ENCODE measurements at regions not wholly inside any gene's neighbourhood (a gene's known extent, or its start where the extent isn't known, plus 50 kb on each side); places are given as distances from the start of the nearest gene placed in this dataset.

DNA sequence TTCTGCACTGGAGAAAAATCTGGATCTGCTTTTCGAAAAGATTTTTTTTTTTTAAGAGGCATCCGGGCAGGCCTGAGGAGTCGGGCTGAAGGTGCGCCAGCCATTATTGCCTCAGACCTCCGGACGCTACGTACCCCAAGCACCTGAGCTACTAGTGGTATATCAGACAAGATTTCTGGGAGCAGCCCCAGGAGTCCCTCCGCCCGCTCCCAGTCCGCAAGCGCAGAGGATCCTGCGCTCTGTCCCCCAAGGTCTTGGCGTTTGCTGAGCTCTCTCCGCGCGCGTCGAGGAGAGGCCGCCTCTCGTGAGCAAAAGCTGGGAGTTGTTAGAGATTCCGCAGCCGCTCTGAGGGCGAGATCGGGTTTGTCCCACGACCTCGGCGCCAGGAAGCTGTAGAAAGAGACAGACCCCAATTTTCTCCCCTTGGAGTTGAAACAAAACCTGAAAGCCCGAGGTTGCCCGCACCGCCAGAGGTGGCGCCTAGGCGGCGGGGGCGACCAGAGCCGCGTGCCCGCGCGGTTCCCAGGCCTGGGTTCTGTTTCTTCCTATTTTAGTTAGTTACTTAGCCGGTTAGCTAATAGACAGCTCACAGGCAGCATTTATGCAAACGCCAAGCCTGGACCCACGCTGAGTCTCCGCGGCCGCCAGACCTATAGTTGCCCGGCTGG is 72.5 kb upstream of the POLG start:
- no peak for ATAC-seq
- no peak overlapping the region for H3K4me3 ChIP-seq
- TF ChIP-seq, protein P1, sequence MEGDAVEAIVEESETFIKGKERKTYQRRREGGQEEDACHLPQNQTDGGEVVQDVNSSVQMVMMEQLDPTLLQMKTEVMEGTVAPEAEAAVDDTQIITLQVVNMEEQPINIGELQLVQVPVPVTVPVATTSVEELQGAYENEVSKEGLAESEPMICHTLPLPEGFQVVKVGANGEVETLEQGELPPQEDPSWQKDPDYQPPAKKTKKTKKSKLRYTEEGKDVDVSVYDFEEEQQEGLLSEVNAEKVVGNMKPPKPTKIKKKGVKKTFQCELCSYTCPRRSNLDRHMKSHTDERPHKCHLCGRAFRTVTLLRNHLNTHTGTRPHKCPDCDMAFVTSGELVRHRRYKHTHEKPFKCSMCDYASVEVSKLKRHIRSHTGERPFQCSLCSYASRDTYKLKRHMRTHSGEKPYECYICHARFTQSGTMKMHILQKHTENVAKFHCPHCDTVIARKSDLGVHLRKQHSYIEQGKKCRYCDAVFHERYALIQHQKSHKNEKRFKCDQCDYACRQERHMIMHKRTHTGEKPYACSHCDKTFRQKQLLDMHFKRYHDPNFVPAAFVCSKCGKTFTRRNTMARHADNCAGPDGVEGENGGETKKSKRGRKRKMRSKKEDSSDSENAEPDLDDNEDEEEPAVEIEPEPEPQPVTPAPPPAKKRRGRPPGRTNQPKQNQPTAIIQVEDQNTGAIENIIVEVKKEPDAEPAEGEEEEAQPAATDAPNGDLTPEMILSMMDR (IDR thresholded peaks at IDR 0.05): no peak
- no peak for DNase-seq
- no peaks in the 10 kb centered on the region for H3K9me3 ChIP-seq
- peaks cover 97% of the 10 kb centered on the region for H3K27me3 ChIP-seq
- H3K36me3 ChIP-seq: no peaks in the 10 kb centered on the region
- no peak overlapping the region for H3K27ac ChIP-seq
- H3K4me1 ChIP-seq: peaks cover 27% of the 10 kb centered on the region
- intact Hi-C loops (cut with DNase I): no loop called here

GRCh38 chr15:89406218-89406939 is 71.8 kb upstream of the POLG start:
- TF ChIP-seq, protein P1 (IDR thresholded peaks at IDR 0.05): no peak
- no peaks in the 10 kb centered on the region for H3K9me3 ChIP-seq
- H3K27me3 ChIP-seq: peaks cover 97% of the 10 kb centered on the region
- intact Hi-C loops (cut with DNase I): no loop called here
- H3K4me1 ChIP-seq: peaks cover 27% of the 10 kb centered on the region
- no peak overlapping the region for H3K27ac ChIP-seq
- ATAC-seq (no peak), DNase-seq (no peak)
- peak overlapping the region; percentile 26 for H3K4me3 ChIP-seq
- H3K36me3 ChIP-seq: no peaks in the 10 kb centered on the region

DNA sequence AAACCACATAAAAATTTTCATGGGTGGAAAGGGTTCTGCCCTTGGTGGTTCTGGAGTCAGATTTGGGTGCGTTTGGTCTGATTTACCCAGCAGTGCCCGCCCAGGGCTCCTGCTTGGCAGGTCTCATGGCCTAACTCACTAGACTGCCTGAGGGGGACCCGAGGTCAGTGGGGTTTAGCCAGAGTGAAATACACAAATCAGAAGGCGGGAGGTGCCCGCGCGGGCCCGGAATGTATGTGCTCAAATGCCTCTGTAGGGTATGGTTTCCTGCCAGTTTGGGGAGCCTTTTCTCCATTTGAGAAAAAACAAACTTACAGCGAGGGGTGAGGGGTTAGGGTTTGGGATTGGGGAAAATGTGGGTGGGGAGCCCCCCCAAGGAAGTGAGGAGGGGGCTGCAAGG is 70.9 kb upstream of the POLG start:
- TF ChIP-seq, protein P1 (IDR thresholded peaks at IDR 0.05): no peak
- ATAC-seq: no peak
- no peak overlapping the region for H3K4me3 ChIP-seq

DNA sequence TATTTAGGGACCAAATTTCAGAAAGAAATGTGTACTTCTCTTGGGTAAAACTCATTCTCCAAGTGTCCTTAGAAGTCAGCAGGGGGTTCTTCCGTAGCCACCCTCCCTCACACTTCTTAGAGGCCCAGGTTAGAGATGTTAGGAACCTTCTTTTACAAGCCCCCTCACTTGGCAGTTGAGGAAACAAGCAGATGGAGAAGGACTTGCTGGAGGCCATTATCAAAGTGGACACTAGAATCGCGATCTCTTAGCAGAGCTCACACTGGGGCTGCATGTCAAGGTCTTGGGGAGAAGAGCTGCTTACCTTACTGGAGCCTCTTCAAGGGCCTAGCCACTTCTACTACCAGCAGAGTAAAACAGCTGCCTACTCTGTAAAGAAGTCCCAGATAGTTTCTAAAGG is 69.4 kb upstream of the POLG start:
- Histone ChIP-seq H3K9me3 (no peaks in the 10 kb centered on the region), H3K4me3 (no peak overlapping the region), H3K4me1 (peaks cover 32% of the 10 kb centered on the region), H3K27ac (no peak overlapping the region), H3K27me3 (peaks cover 97% of the 10 kb centered on the region), H3K36me3 (no peaks in the 10 kb centered on the region)
- ATAC-seq: no peak
- no peak for DNase-seq
- intact Hi-C loops (cut with DNase I): no loop called here
- TF ChIP-seq, protein P1 (IDR thresholded peaks at IDR 0.05): no peak

More for the DNA sequence above, 70.9 kb upstream of the POLG start:
- DNase-seq: no peak
- H3K9me3 ChIP-seq: no peaks in the 10 kb centered on the region
- H3K27ac ChIP-seq: no peak overlapping the region
- intact Hi-C loops (cut with DNase I): no loop called here
- no peaks in the 10 kb centered on the region for H3K36me3 ChIP-seq
- peaks cover 97% of the 10 kb centered on the region for H3K27me3 ChIP-seq
- peaks cover 27% of the 10 kb centered on the region for H3K4me1 ChIP-seq

DNA sequence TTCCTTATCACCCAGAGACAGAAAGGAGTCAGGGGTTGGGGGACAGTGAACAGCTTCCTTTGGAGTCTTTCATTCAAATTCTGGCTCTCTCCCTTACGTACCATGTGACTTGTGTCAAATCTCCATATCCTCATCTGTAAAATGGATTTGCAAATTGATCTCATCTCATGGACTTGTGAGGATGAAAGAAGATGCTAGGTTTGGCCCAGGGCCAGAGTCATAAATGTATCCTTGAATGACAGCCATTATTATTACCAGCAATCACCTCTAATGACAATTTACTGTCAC is 67.8 kb upstream of the POLG start:
- peaks cover 98% of the 10 kb centered on the region for H3K27me3 ChIP-seq
- H3K4me3 ChIP-seq: no peak overlapping the region
- DNase-seq (no peak), ATAC-seq (no peak)
- intact Hi-C loops (cut with DNase I): no loop called here
- no peaks in the 10 kb centered on the region for H3K9me3 ChIP-seq
- no peak overlapping the region for H3K27ac ChIP-seq
- H3K4me1 ChIP-seq: peaks cover 28% of the 10 kb centered on the region
- H3K36me3 ChIP-seq: no peaks in the 10 kb centered on the region
- TF ChIP-seq, protein P1 (IDR thresholded peaks at IDR 0.05): no peak

Data from upper lobe of right lung (tissue), 1 donor.